ENCODE measurements at regions not wholly inside any gene's neighbourhood (a gene's known extent, or its start where the extent isn't known, plus 50 kb on each side); places are given as distances from the start of the nearest gene placed in this dataset.

GRCh38 chr17:79186406-79186805 is 111.8 kb downstream of the ENGASE start:
- TF ChIP-seq CTCF (IDR thresholded peaks at IDR 0.05) = no peak
- TF ChIP-seq RFX5 (IDR thresholded peaks at IDR 0.05) = no peak
- no peak for TF ChIP-seq BCL3 (IDR thresholded peaks at IDR 0.05)
- TF ChIP-seq GATA3 (IDR thresholded peaks at IDR 0.05; ENCODE audit: borderline replicate concordance) = no peak
- no peak for TF ChIP-seq REST (IDR thresholded peaks at IDR 0.05)
- TF ChIP-seq RAD21 (conservative IDR thresholded peaks at IDR 0.05 in 1 of 2, IDR thresholded peaks at IDR 0.05 in 1 of 2) = no peak
- no peak for TF ChIP-seq PHF8 (IDR thresholded peaks at IDR 0.05; ENCODE audit: borderline replicate concordance, low read depth)

Measured in A549 (cell line).